Glomerular visceral epithelial cell (primary cell): ENCODE measurements at regions not wholly inside any gene's neighbourhood (a gene's known extent, or its start where the extent isn't known, plus 50 kb on each side); places are given as distances from the start of the nearest gene placed in this dataset.

ENCODE experiments used
- DNase-seq: peaks from one replicate; pipeline ENCODE4 v3.0.0-alpha.2; 2016; ENCODE audit errors: extremely low spot score

DNA sequence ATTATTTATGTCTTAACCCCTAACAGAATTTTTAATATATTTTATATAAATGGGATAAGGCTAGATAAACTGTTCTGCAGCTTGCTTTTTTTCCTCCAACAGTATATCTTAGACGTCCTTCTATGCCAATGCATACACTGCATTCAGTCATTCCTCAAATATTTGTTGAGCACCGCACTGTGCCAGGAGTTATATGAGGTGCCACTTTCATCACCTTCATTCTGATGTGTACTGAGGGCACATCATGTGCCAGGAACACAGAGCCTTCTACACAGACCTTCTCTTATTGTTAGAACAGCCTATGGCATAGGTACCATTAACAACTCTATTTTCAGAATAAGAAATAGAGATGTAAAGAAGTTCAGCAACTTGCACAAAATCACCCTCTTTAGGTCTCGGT lies 570.1 kb downstream of the CDK5RAP2 start:
- DNase-seq: no peak

DNA sequence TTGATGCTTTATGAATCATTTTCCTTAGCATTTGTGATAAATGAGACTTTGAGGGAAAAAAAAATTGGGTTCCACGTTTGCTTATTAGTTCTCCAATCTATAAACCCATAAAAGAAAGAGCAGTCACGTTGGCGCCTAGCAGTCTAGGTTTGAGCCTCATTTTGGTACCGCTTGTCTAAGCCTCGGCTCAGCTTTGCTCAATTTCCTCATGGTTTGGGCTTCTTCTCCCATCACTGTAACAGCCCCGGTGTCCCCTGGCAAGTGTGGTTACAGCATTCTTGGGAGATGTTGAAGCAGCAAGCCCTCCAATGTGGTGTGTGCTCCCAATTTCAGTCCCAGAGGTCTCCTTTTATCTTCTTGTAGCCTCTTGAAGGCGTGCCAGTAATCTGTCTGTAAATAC lies 578.4 kb downstream of the CDK5RAP2 start:
- DNase-seq: no peak

DNA sequence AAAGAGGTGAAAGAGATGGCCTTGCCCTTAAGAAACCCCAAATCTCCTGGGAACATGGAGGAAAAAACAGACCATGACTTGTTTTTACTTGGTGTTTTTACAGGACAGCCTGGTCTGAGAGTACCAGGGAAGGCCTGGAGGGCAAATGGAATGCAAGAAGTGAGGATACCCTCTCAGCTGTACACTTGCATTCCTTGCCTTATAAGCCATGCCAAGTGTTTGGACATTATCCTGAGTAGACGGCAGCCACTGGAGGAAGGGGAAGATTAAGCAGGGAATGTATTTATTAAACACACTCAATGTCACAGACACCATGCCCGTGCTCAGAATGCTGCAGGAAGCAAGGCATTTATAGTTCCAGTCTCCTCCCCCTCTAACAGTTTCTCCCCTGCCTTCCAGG lies 581.4 kb downstream of the CDK5RAP2 start:
- no peak for DNase-seq

DNA sequence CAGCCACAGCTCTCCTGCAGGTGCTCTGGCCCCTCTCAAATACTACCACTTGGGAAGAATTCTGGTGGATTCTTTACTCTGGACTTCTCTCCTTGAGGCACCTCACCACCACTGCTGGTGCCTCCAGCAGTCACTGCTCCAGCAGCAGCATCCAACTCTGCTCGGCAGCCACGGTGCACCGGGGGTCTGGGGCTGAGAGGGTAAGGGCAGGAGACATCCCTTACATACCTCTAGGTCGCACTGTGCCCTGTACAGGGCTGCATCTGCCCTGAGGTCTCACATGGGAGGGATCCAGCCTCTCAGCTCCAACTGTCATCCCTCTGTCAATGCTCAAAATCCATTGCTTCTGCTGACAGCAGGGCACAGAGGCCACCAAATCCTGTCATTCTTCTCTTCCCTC lies 588.2 kb downstream of the CDK5RAP2 start:
- no peak for DNase-seq

- DNase-seq: no peak
These were observed 593.3 kb downstream of the CDK5RAP2 start for GRCh38 chr9:119986713-119987112.

DNA sequence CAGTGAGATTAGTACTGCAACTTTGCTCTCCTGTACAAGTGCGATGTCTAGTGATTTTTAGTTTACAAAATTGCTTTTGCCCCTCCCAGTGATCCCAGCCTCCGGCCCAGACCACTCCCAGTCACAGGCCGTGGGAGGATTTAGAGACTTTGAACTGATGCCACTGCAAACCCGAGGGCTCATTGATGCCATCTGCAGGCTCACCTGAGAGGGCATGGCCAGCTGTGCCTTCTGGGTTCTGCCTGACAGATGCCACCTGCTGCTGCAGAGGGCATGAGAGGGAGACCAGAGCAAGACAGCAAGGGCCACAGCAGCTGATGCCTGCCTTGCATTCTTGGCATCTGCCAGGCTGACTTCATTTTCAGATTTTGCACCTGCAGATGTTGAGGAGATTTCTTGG lies 593.8 kb downstream of the CDK5RAP2 start:
- no peak for DNase-seq

DNA sequence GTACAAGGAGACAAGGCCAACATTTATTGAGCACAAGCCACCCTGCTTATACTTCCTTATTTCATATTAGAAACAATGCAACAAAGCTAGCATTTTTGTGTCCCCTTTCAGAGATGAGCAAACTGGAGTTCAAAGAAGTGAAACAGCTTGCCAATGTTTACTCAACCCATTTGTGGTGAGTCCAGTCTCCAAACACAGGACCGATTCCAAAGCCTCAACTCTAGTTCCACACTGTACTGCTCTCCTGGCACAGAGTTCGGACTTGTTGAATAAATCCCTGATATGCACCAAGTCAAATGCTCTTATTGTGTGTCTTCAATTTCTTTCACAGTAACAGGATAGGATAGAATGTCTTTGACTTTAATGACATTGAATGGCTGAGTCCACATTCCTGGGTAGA lies 604.8 kb upstream of the BRINP1 start:
- no peak for DNase-seq

- peak; percentile 67 for DNase-seq
These were observed 599.8 kb upstream of the BRINP1 start for GRCh38 chr9:119968836-119969707.

DNA sequence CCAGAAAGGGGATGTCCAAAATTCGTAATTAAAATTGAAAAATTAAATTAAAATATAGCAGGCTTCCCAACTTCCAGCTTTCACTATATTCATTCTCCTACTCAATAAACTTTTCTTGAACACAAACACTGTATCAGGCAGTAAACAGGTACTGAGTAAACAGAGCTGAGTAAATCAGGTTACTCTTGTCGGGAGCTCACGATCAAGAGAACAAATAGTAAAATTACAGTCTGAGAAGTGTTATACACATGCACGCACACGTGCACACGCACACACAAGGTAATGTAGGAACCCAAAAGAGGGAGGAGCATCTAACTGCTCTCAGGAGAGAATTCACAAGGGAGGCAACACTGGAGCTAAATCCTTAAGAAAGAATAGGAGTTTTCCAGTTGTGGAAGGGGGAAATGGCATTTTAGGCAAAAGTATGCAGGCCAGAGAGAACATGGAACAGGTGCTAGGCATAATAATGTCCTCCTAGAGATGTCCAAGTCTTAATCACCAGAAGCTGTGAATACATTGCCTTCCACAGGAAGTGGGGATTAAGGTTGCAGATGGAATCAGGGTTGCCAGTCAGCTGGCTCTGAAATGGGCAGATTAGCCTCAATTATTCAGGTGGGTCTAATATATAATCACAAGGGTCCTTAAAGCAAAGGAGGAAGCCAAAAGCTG lies 598.8 kb upstream of the BRINP1 start:
- no peak for DNase-seq

DNA sequence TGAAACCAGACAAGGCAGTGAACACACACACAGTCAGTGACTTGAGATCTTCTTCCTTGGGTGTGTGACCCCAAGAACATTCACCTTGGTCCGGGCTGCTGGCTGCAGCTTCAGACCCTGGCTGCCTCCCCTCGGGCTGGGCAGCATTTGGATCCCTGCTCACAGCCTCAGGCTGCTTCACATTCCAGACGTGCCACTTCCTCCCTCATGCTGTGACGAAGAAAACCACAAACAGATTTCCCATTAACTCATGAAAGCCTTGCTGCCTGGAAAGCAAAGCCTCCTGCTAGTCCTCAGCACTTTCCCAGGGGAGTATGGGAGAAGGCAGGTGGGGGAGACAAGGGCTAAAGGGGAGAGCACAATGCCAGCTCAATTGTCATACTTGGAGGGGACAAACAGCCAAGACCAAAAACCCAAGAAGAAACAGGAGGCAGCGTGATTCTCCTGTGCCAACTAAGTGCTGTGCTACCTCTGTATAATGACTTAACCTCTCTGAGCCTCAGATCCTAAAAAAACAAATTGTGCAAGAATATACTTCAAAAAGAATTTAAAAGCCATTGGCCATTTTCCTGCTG lies 594.6 kb upstream of the BRINP1 start:
- DNase-seq: peak; percentile 89

GRCh38 chr9:119963258-119963797 lies 594.1 kb upstream of the BRINP1 start:
- DNase-seq: peak; percentile 56

GRCh38 chr9:119961774-119962424 lies 592.7 kb upstream of the BRINP1 start:
- peak; percentile 40 for DNase-seq

DNA sequence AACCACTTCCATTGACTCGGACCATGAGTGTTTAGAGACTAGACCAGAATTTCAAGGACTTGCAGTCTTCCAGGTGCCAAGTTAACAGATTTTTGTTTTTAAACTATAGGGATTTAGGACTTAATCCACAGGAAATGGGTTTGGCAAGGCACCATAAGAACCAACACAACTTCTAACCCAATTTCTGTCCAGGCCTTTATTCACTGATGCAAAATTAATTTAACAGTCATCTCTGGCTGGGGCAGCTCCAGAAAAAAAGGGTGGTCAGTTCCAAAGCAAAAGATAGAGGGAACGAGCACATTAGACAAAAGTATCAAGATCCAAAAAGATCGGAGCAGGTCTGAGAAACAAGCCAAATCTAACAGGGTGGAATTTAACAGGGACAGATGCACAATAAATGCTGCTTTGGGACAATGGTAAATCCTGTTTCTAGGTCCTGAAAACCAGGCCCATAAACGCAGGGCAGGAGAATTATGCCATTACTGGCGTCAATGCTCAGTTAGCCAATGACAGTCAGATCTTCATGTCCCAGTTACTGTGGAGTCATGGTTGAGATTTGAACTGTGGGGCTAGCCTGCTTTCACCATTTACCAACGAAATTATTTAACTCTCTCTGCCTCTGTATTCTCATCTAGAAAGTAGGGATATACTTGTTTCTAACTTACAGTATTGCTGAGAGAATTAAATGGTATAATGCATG lies 590.8 kb upstream of the BRINP1 start:
- DNase-seq: no peak

- DNase-seq: no peak
These were observed 586.9 kb upstream of the BRINP1 start for GRCh38 chr9:119956111-119956510.

GRCh38 chr9:119955276-119955675 lies 586.0 kb upstream of the BRINP1 start:
- no peak for DNase-seq

- DNase-seq: no peak
These were observed 582.4 kb upstream of the BRINP1 start for GRCh38 chr9:119951591-119951990.

- no peak for DNase-seq
These were observed 581.9 kb upstream of the BRINP1 start for GRCh38 chr9:119951090-119951489.

GRCh38 chr9:119945686-119946085 lies 576.5 kb upstream of the BRINP1 start:
- no peak for DNase-seq

GRCh38 chr9:119941091-119941490 lies 571.9 kb upstream of the BRINP1 start:
- no peak for DNase-seq

GRCh38 chr9:119938871-119939270 lies 569.6 kb upstream of the BRINP1 start:
- no peak for DNase-seq

DNA sequence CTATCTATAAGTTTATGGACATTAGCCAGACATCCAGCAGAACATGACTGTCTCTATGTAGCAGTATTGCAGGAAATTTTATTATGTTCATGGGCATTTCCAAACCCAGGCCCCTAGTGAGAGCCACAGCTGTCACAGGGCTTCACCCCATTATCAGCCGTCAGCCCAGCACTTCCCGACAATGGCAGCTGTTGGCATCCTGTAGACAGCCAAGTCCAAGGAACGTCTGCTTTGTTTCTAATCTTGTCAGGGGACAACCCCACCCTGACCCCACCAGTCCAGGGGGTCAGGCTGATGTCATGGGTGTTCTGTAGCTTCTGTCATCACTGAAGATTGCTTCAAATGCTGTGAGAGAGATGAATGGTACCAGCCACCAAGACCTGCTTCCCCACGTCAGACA lies 565.3 kb upstream of the BRINP1 start:
- no peak for DNase-seq

DNA sequence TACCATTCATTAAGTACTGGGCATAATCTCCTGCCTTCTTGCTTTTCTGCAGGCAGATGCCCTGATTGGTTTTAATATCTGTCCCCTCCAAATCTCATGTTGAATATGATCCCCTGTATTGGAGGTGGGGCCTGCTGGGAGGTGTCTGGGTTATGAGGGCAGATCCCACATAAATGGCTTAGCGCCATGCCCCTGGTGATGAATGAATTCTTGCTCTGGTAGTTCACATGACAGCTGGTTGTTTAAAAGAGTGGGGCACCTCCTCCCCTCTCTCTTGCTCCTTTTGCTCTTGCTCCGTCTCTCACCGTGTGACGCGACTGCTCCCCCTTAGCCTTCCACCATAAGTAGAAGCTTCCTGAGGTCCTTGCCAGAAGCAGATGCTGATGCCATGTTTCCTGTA lies 564.0 kb upstream of the BRINP1 start:
- DNase-seq: no peak
